ENCODE measurements at regions not wholly inside any gene's neighbourhood (a gene's known extent, or its start where the extent isn't known, plus 50 kb on each side); places are given as distances from the start of the nearest gene placed in this dataset.

DNA sequence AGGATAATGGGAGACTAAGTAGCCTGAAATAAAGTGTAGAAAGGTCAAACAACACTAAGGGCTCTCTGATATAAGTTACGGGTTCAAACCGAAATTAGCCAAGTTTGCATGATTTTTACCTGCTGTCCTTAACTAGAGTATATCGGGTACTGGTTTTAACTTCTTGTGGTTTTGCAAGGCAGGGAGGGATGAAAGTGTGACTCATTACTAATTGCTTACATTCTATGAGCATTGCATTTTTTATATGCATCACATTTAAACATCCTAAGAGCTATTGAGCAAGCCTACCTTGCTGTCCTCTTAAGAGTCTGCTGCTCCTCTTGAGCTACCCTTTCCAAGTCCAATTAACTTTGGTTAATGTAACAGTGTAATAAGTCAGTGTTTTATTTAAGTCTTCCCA lies 415.4 kb downstream of the SLITRK5 start:
- DNase-seq, result peak; percentile 8

DNA sequence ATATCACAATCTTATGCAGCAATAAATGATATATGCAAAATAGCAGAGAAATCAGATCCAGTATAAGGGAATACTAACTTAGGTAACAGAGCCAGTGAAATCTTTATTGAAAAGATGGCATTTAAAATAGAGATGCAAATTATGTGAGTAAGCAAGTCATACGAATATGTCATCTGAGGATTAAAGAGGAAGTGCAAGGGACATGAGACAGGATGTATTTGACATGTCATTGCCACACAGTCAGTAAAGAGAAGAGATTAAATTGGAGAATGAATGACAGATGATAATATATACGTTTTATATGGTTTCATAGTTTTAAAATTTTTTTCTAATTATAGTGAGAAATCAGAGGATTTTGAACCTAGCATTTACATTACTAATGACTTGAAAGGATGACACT lies 426.4 kb downstream of the SLITRK5 start:
- no peak for DNase-seq

DNA sequence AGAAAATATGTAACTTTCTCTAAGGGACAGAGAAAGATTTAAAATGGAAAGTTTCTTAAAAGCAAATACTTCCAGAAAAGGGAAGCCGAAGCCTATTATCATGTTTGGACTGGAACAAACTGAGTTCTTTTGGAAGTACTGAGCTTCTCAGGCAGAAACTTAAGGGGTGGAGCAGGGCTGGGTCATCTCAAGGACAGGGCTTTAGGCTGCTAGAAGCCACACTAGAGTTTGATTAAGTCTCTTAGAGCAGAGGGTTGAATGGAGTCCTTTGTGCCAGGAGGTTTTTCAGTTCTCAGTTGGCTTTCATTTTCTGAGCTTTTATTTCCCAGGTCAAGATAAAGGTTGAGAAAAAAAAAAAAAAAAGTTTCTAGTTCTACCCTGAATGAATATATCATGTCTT lies 432.7 kb downstream of the SLITRK5 start:
- DNase-seq, result no peak

DNA sequence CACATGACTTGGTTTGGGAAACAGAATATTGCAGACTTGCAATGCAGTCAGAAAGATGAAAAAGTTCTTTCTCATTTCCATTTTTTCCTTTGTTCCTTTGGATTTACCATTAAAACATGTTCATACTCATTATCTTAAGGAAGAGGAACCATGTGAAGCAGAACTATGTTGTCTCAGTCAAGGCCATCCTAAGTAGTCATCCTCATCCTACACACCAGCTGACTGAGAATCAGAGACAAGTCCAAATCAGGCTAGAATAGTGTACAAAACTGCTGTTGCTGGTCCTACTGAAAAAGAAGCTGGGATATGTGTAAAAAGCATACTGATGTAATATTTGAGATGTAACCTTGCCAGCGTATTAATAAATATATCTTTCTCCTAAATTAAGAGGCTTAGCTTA lies 433.4 kb downstream of the SLITRK5 start:
- no peak for DNase-seq

DNA sequence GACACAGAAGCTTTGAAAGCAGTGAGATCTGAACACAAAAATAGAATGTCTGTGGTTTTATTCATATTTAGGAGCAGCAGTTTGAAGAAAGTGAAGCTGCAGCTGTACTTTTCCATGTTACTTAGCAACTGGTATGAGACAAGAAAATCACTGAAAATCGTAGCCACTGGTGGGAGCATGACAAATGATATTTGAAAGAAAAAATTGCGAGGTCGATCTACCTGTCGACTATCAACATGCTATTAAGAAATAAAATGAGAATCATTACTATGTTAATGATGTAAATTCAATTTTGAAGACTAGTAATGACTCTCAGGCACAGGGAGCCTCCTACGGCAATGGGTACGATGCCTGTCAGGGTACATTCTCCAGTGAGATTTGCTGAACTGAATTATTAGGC lies 436.4 kb downstream of the SLITRK5 start:
- DNase-seq, result no peak

DNA sequence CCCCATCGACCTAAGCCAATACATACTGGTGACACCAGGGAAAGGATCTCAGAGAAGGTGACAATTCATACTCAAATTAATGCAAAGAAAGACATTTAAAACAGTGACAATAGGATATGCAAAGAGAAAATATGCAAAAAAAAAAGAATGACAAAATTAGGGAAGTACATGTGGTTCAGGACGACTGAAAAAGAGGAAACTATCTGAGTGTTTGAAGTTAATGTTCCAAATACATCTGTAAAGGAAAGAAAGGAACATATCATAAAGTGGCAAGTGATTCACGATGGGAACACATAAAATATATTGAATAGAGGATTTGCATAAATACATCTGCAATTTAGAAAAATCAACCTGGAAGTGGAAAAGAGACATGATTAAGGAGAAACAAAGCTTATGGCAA lies 441.4 kb downstream of the SLITRK5 start:
- no peak for DNase-seq

DNA sequence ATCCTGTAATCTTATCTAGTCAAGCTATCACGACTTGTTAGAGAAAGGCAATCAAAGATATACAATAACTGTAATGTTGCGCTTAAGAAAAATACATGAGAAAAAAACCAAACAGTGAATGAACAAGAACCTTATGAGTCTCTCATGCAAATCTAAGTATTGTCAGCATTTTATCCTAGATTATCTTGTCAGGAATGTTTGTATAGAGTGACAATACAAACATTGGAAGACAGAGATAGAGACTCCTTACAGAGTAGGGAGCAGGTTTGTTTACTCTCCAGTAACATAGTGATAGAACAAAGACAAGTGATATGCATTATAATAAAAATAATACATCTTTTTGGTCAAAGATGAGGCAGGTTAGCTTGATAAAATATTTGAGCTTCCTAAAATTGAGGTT lies 444.8 kb downstream of the SLITRK5 start:
- no peak for DNase-seq

DNA sequence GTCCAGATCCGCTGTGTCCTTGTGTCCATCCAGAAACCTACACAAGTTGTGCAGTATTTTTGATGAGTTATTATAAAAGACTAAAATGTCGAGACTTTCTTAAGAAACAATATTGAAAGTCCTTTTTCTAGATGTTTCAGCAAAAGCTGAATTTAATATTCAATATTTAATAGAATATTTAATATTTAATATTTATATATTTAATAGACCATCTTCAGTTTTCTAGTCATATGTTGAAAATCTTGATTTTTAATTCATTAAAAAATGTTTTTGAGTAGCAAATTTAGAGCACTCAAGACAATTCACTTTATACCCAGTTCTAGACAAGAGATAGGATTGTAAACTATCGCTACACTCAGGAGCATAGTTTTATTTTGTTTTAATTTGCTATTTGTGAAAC lies 447.8 kb downstream of the SLITRK5 start:
- no peak for DNase-seq

DNA sequence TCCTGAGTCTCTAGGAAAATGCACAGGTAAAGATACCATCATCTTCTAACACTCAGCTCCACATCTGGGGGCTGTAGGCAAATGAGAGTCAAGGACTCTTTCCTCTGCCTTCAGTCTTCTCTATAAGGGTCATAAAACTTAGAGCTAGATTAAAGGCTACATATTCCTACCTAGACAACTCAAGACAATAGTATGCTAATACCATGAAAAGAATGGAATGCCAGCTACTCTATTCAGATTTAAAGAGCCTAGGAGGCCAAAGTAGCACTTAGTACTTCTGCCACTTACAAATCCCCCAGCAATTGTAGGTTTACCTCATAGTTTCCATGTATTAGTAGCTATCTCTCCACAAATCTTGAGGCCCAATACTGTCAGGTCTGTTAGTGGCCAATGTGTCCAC lies 453.0 kb downstream of the SLITRK5 start:
- DNase-seq, result no peak

DNA sequence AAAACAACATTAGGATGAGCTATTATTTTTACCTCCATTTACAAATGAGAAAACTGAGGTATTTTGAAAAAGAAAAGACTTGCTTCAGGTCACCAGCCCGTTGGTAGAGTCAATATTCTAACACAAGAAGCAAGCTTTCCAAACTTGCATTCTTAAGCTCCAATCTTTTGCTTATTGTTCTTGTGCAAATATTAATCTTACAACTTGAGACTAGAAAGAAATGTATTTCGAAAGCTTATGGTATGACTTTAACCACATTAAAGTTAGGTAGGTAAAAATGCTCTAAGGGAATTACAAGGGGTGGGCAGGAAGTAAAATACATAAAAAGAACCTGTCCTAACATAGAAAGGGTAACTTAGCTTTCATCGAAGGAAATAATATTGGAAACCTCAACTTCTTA lies 453.9 kb downstream of the SLITRK5 start:
- DNase-seq, result no peak

DNA sequence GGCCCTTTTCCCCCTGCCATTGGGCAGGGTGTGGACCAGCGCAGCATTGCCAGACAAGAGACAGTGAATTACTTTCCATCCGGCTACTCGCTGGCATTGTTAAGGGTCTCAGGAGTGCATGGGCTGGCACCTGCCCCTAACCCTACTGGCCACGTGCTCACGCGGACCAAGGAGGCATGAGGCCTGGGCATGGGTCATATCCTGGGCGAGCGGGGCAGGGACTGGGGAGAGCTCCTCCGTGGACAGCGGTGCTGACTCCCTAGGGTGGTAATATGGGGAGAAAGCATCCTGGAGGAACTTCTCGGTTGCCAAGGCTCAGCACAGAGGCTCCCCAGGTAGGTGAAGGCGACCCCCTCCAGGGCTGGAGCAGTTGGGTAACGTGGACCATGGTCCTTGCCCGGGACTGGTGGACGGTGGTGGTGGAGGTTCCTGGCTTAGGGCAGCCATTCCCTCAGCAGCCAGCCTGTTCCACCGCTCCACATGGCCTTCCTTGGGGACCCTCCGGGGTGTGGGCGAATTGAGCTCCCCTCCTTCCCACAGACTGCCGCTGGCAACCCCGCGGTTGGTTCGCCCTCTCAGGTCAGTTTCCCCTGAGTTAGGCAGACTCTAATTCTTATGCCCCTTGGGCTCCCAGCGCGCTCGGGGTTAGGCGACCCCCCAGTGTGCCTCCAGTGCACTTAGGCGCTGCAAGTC lies 465.1 kb downstream of the SLITRK5 start:
- no peak for DNase-seq

DNA sequence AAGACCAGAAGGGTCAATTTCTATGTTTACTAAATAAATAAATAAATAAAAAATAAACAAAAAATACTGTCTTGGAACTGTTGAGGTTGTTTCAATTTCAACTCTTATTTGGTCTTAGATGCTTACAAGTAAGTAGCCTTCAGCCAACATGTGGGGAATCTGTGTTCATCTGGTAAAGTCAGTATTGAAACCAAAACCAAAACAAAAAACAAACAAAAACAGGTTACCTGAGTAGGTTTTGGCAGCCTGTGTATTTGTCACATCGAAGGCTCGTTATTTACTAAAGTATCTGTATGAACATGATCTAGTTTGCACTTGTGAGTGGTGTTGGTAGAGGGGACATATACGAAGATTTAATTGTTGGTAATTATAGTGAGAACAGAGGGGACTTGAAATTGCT lies 471.5 kb downstream of the SLITRK5 start:
- no peak for DNase-seq

DNA sequence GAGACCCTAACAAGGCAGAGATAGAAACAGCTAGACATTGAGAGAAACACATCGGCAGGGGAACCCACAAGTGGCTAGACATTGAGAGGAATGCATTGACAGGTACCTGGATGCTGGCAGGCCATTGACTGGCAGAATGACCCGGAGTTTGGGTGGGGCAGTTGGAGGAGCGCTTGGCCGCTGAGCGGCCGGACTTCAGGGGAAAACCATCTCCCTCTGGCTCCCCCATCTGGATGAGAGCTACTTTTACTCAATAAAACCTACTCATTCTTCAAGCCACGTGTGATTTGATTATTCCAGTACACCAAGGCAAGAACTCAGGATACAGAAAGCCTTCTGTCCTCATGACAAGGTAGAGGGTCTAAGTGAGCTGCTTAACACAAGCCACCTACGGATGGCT lies 473.4 kb downstream of the SLITRK5 start:
- DNase-seq, result no peak

DNA sequence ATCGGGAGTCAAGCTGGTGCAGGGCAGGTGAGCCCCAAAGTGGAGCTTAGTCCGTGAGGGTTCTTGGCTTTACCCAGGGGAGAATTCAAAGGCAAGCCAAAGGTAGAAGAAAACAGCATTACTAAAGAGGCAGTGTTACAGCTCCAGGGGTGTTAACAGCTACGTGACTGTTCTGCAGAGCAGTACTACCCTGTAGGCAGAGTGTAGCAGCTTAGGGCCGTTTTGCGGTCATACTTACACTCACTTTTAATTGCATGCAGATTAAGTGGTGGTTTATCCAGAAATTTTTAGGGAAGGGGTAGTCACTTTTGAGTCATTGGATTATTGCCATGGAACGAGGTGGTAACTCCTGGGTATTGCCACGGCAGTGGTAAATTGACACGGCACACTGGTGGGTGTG lies 482.2 kb downstream of the SLITRK5 start:
- DNase-seq, result no peak

DNA sequence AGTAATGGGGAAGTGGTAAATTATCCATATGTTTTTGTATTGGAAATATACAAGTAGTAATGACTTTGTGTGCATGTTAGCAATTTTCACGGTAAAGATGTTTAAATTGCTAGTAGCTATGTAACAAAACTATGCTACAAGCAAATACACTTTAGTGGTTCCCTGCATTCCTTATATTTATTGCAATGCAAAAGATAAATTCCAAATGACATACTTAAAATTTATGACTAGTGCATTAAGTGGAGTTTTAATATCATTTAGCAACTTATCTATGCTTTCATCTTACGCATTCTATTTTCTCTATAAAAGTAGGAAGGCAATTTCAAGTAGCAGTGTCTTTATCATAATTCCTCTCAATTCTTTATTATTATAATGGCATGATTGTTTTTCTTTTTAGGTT lies 482.8 kb downstream of the SLITRK5 start:
- DNase-seq, result no peak

DNA sequence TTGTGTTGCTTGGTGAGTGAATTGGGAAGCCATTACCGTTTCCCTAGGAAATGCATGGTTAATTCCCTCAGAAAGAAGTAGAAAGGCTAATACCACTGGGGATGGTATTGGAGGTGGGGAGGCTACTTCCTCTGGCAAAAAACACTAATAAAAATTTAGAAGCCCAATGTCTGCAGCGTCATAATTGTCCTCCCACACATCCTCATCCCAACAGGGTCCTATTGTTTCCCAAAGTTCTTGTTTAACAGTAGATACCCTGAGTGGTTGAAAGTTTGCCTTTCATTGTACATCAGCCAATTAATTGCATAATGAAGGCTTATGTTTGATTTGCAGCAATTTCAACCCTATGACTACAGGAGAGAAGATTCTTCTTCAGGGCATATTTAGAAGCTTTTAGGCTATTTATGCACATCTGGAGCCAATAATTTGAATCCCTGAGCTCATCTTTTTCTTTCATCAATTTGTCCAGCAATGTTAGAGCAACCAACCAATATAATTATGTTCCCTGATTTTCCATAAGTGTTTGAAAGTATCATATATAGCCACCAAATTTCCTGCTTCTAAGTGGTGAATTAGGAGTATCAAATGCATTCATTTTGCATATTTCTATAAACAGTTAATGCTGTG lies 491.0 kb downstream of the SLITRK5 start:
- no peak for DNase-seq

DNA sequence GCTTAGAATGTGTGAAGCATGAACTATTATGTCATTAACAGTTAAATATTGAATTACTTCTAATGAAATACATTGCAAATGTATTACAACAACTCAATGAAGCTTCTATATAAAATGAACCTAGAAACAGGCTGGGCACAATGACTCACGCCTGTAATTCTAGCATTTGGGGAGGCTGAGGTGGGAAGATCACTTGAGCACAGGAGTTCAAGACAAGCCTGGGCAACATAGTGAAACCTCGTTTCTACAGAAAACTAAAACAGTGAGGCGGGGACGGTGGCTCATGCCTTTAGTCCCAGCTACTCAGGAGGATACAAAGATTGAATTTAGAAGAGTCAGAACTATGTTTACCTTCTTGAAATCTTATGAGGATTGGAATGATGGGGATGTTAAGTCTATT lies 505.1 kb downstream of the SLITRK5 start:
- no peak for DNase-seq

DNA sequence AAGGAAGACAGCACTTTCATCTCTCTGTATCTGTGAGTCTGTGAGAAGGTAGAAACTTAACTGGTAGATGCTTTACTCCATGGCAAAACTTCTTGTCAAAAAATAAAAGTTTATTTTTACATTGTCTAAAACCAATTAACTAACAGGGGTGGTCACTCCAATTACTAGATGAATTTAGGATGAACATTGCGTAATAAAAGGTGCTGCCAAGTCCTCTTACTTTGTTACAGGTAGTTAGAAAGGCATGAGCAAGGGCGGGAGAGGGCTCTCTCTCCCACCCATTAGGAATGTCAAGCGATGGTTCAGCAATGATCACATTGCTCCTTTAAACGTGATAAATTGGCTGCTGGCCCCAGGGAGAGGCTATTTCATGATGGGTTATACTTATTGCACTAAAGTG lies 512.3 kb downstream of the SLITRK5 start:
- no peak for DNase-seq

DNA sequence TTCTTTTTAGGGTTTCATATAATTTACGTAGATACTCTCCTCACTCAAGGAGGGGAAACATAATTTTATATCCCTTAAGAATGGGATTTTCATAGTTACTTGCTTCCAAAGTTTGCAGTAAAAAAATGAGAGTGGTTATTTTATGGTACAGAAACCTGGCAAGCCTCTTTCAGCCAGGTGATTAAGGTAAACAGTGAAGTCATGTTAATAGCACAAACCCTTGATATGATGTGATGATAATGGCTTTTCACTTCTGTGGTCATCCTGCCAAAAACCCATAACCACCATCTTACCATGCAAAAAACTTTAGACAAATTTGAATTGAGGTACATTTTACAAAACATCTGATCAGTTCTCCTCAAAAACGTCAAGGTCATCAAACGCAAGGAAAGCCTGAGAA lies 517.8 kb downstream of the SLITRK5 start:
- DNase-seq, result no peak

DNA sequence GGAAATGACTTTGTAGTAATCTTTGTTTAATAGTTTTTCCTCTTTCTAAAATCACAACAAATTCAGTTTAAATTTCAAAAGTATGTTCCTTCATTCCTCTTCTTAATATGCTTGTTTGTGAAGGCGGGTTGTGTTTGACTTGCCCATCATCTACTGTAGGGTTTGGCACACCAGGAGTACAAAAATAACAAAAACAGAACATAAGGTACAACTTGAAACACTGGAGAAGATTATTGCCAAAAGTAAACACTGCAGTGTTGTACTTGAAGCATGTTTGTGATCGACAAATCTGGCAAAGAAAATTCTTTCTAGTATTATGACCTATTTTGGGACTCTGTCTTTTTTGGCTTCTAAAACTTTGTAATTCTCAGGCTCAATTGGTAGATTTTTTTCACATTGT lies 518.6 kb downstream of the SLITRK5 start:
- no peak for DNase-seq

DNA sequence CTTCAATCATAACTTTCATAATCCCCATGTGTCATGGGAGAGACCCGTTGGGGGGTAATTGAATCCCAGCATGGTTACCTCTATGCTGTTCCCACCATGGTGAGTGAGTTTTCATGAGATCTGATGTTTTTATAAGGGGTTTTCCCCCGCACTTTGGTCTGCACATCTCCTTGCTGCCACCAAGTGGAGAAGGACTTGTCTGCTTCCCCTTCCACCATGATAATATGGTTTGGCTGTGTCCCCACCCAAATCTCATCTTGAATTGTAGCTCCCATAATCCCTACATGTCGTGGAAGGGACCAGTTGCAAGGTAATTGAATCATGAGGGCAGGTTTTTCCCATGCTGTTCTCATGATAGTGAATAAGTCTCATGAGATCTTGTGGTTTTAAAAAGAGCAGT lies 524.9 kb downstream of the SLITRK5 start:
- no peak for DNase-seq

DNA sequence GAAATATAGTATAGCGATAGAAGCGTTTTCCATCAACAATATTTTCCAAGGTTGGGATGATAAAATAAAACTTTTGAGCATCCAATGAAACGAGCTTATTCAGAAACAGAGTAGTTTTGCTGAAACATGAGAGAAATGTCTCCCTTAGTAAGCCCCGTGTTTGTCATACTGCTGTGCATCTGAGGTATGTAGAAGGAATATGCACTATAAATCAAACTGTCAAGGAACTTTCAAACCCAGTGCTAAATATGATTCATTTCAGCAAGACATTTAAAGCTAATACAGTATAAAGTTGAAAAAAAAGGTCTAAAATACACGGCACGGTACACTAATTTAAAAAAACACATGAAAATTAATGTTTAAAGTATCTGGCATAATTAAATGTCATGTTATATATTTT lies 546.2 kb downstream of the SLITRK5 start:
- peak; percentile 25 for DNase-seq

DNA sequence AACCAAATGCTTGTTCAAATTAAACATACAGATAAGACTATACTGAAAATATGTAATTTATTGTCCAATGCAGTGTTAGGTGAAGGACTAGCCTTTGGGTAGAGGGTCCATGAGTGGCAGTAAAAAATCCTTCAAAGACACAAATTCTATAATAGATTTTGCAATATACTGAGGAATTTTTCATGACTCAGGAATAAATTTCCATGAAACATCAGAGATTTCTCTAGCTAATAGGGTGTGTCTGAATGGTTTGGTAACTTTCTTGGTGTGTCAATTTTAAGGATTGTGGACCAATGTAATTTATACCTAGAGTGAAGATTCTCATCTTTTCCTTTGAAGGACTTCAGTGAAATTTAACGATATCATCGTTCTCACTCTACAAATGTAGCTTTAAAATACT lies 546.7 kb downstream of the SLITRK5 start:
- DNase-seq, result peak; percentile 0

DNA sequence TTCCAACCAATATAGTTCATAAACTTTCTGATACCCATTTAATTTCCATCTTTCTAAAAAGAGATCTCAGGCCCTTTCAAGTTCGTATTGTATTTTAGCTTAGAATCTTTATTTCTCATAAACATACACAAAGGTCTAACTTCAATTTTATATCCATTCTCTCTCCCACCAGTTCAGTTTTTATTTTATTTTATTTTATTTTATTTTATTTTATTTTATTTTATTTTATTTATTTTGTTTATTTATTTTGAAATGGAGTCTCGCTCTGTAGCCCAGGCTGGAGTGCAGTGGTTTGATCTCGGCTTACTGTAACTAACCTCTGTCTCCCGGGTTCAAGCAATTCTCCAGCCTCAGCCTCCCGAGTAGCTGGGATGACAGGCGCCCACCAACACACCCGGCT lies 552.8 kb downstream of the SLITRK5 start:
- DNase-seq, result no peak

DNA sequence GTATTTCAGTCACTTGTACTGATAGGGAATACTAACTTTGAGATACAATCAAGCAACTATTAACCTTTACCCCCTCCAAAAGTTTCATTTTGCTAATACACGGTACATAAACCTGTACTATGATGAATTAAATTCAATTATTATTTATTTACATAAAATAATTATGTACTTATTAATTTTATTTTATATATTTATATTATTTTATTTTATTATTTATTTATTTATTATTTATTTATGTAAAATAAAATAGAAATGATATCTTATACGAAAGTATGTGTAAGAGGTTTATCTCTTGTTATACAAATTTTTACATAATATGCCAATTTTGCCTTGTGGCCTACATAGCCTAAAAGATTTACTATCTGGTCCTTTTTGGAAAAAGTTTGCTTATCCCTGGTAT lies 564.3 kb downstream of the SLITRK5 start:
- no peak for DNase-seq
